DND-41 (cell line): ENCODE measurements at regions not wholly inside any gene's neighbourhood (a gene's known extent, or its start where the extent isn't known, plus 50 kb on each side); places are given as distances from the start of the nearest gene placed in this dataset.
A peak's percentile ranks its signal among the peaks of the same experiment; 100 is the strongest.

ENCODE experiments used
- ATAC-seq: fragments of 200-7000 bp; cut with Tn5 transposase; 3 replicates; pipeline ENCODE4 v1.9.1; 2021; ENCODE audit warnings: low read depth; ENCODE audit not compliant: insufficient read depth
- DNase-seq: peaks from one replicate; pipeline ENCODE4 v3.0.0-alpha.2; 2020
- H2AFZ ChIP-seq: 2 replicates; pipeline ENCODE4 v1.6.0; 2012; ENCODE audit warnings: low read depth, low read length
- H3K27ac ChIP-seq: 2 replicates; pipeline ENCODE4 v1.5.1; 2012; ENCODE audit warnings: low read length, inconsistent platforms
- H3K27me3 ChIP-seq: fragments of 200-600 bp; sonication (generic); 2 replicates; pipeline ENCODE4 v1.6.0; 2012; ENCODE audit warnings: low read length, mild to moderate bottlenecking, inconsistent platforms; ENCODE audit not compliant: insufficient read depth, poor library complexity
- H3K36me3 ChIP-seq: 2 replicates; pipeline ENCODE4 v1.5.1; 2012; ENCODE audit warnings: low read length, inconsistent platforms; ENCODE audit not compliant: insufficient read depth
- H3K4me1 ChIP-seq: 2 replicates; pipeline ENCODE4 v1.5.1; 2012; ENCODE audit warnings: mild to moderate bottlenecking, low read length; ENCODE audit not compliant: insufficient read depth
- H3K4me2 ChIP-seq: 2 replicates; pipeline ENCODE4 v1.6.0; 2012; ENCODE audit warnings: mild to moderate bottlenecking, moderate library complexity, low read length, inconsistent platforms; ENCODE audit not compliant: insufficient read depth
- H3K4me3 ChIP-seq, 2 experiments: fragments of 200-600 bp in 1 of 2; shearing (Covaris generic) in 1 of 2; 2 replicates each; pipeline ENCODE4 v1.5.1; 2012 to 2016; ENCODE audit warnings: inconsistent platforms in 2 of 2, low read length in 2 of 2, mild to moderate bottlenecking in 2 of 2, low read depth in 1 of 2, moderate library complexity in 1 of 2
- H3K79me2 ChIP-seq: 2 replicates; pipeline ENCODE4 v1.6.0; 2012; ENCODE audit warnings: low read length, inconsistent platforms; ENCODE audit not compliant: insufficient read depth
- H3K9ac ChIP-seq: 2 replicates; pipeline ENCODE4 v1.6.0; 2012; ENCODE audit warnings: low read depth, mild to moderate bottlenecking, inconsistent platforms, low read length, moderate library complexity
- H3K9me3 ChIP-seq: 2 replicates; pipeline ENCODE4 v1.5.1; 2012; ENCODE audit warnings: low read length, moderate library complexity, mild to moderate bottlenecking, inconsistent platforms; ENCODE audit not compliant: insufficient read depth, severe bottlenecking
- H4K20me1 ChIP-seq: 2 replicates; pipeline ENCODE4 v1.6.0; 2012; ENCODE audit warnings: low read length; ENCODE audit not compliant: insufficient read depth
- CTCF ChIP-seq: IDR thresholded peaks from 2 replicates; pipeline ENCODE4 v1.5.1; 2012; ENCODE audit warnings: borderline replicate concordance, low read length, moderate library complexity, mild to moderate bottlenecking; ENCODE audit not compliant: poor library complexity, severe bottlenecking; ENCODE audit errors: extremely low read depth
- EZH2 ChIP-seq: IDR thresholded peaks from 3 replicates; pipeline ENCODE4 v1.6.1; 2012; ENCODE audit warnings: borderline replicate concordance, low read depth, mild to moderate bottlenecking, moderate library complexity, low read length, inconsistent platforms; ENCODE audit not compliant: severe bottlenecking

- H3K79me2 ChIP-seq, result no peaks in the 10 kb centered on the region
- H3K4me3 ChIP-seq, result no peak overlapping the region
- no peaks in the 10 kb centered on the region for H3K27me3 ChIP-seq
- H2AFZ ChIP-seq, result no peak overlapping the region
- H4K20me1 ChIP-seq, result no peaks in the 10 kb centered on the region
- H3K4me2 ChIP-seq, result no peak overlapping the region
- no peak overlapping the region for H3K9ac ChIP-seq
- H3K4me1 ChIP-seq, result no peaks in the 10 kb centered on the region
- H3K36me3 ChIP-seq, result no peaks in the 10 kb centered on the region
- TF ChIP-seq EZH2 (no peak), CTCF (no peak)
- H3K27ac ChIP-seq, result no peak overlapping the region
- DNase-seq (no peak), ATAC-seq (no peak)
- H3K9me3 ChIP-seq, result no peaks in the 10 kb centered on the region
These were observed 325.2 kb downstream of the MFSD1 start for GRCh38 chr3:159127021-159127392.

GRCh38 chr3:159128628-159129027 lies 326.8 kb downstream of the MFSD1 start:
- Histone ChIP-seq H3K27me3 (no peaks in the 10 kb centered on the region), H2AFZ (no peak overlapping the region), H3K79me2 (no peaks in the 10 kb centered on the region), H3K4me1 (no peaks in the 10 kb centered on the region), H3K27ac (no peak overlapping the region), H3K4me3 (no peak overlapping the region), H3K4me2 (no peak overlapping the region), H3K9me3 (no peaks in the 10 kb centered on the region), H3K9ac (no peak overlapping the region), H3K36me3 (no peaks in the 10 kb centered on the region), H4K20me1 (no peaks in the 10 kb centered on the region)
- DNase-seq (no peak), ATAC-seq (no peak)
- TF ChIP-seq EZH2 (no peak), CTCF (no peak)

GRCh38 chr3:159130108-159130507 lies 328.3 kb downstream of the MFSD1 start:
- DNase-seq, result peak; percentile 40
- Histone ChIP-seq H3K9ac (no peak overlapping the region), H3K79me2 (no peaks in the 10 kb centered on the region), H3K9me3 (no peaks in the 10 kb centered on the region), H3K36me3 (no peaks in the 10 kb centered on the region), H2AFZ (no peak overlapping the region), H3K4me2 (no peak overlapping the region), H3K27ac (no peak overlapping the region), H3K27me3 (no peaks in the 10 kb centered on the region), H3K4me1 (no peaks in the 10 kb centered on the region), H3K4me3 (no peak overlapping the region), H4K20me1 (no peaks in the 10 kb centered on the region)
- ATAC-seq, result peak; percentile 64; the same call in 2 of the 3 replicates
- no peak for TF ChIP-seq EZH2
- peak; percentile 53 for TF ChIP-seq CTCF

GRCh38 chr3:159131376-159131775 lies 329.5 kb downstream of the MFSD1 start:
- H4K20me1 ChIP-seq, result no peaks in the 10 kb centered on the region
- H3K4me2 ChIP-seq, result no peak overlapping the region
- H3K4me3 ChIP-seq, result no peak overlapping the region
- H3K36me3 ChIP-seq, result no peaks in the 10 kb centered on the region
- no peak overlapping the region for H3K9ac ChIP-seq
- H3K9me3 ChIP-seq, result no peaks in the 10 kb centered on the region
- H3K27ac ChIP-seq, result no peak overlapping the region
- ATAC-seq (no peak), DNase-seq (no peak)
- no peaks in the 10 kb centered on the region for H3K79me2 ChIP-seq
- no peak overlapping the region for H2AFZ ChIP-seq
- H3K27me3 ChIP-seq, result no peaks in the 10 kb centered on the region
- no peak for TF ChIP-seq CTCF
- TF ChIP-seq EZH2, result no peak
- H3K4me1 ChIP-seq, result no peaks in the 10 kb centered on the region
